ENCODE measurements at regions not wholly inside any gene's neighbourhood (a gene's known extent, or its start where the extent isn't known, plus 50 kb on each side); places are given as distances from the start of the nearest gene placed in this dataset.

DNA sequence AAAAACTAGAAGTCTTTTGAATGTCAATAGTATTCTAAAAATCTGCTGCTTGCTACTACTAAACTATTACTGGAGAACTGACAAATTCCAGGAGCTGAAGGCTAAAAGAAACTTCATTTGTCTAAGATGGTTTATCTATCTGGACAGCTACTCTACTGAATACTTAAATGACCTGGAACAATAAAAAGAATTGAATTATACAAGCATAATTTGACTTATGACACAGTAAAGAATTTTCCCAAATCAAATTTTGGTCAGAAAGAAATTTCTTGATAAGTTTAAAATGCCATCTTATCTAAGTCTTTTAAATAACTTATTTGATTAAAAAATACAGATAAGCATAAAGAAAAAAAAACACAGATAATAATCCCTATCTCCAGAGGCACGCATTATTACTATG, 80.2 kb upstream of the ITGA4 start:
- Histone ChIP-seq H3K4me3 (ENCODE audit: low read depth, low read length) (no peak overlapping the region), H3K36me3 (ENCODE audit: control insufficient read depth, insufficient read depth, low read length) (no peaks in the 10 kb centered on the region), H3K27me3 (ENCODE audit: control insufficient read depth, insufficient read depth, low read length) (no peaks in the 10 kb centered on the region)
- DNase-seq (ENCODE audit: low read depth), result no peak
- TF ChIP-seq, protein P1, sequence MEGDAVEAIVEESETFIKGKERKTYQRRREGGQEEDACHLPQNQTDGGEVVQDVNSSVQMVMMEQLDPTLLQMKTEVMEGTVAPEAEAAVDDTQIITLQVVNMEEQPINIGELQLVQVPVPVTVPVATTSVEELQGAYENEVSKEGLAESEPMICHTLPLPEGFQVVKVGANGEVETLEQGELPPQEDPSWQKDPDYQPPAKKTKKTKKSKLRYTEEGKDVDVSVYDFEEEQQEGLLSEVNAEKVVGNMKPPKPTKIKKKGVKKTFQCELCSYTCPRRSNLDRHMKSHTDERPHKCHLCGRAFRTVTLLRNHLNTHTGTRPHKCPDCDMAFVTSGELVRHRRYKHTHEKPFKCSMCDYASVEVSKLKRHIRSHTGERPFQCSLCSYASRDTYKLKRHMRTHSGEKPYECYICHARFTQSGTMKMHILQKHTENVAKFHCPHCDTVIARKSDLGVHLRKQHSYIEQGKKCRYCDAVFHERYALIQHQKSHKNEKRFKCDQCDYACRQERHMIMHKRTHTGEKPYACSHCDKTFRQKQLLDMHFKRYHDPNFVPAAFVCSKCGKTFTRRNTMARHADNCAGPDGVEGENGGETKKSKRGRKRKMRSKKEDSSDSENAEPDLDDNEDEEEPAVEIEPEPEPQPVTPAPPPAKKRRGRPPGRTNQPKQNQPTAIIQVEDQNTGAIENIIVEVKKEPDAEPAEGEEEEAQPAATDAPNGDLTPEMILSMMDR (IDR thresholded peaks at IDR 0.05; ENCODE audit: insufficient read depth, low read length, poor library complexity, severe bottlenecking), result no peak

DNA sequence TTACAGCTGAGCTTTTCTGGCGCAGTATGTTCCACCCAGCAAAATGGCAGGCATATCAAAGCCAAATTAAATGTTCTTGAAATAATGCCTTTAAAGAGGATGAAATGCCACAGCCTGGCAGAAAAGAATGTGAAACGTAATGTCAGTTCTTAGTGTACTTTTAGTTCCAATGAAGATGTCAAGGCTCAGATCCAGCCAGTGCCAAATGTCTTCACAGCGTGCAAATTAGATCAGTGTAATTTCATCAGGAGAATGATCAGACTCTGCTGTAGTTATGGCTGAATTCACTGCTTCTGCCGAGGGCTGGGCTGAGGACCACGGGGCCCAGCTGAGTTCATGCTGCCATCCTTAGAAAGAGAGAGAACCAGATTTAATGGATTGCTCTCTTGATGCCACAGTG, 78.7 kb upstream of the ITGA4 start:
- DNase-seq (ENCODE audit: low read depth), result no peak
- no peaks in the 10 kb centered on the region for H3K36me3 ChIP-seq (ENCODE audit: control insufficient read depth, insufficient read depth, low read length)
- TF ChIP-seq, protein P1 (IDR thresholded peaks at IDR 0.05; ENCODE audit: insufficient read depth, low read length, poor library complexity, severe bottlenecking), result no peak

DNA sequence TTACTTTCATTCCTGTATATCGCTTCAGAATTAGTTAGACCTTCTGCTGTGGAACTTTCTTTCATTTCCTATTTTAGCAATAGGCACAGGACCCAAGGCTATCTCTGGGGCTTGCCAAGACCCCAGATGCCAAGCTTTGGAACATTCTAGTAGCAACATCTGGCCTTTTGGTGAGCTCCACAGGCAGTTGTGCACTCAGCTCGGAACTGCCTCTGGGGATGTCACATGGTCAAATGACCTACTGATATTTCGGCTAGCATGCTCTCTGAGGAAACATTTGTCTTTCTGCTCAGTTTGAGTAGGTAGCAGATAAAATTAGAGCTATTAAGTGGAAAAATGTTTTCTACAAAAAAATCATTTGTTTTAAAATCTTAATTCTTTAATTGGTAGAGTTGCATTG, 76.6 kb upstream of the ITGA4 start:
- TF ChIP-seq, protein P1 (IDR thresholded peaks at IDR 0.05; ENCODE audit: insufficient read depth, low read length, poor library complexity, severe bottlenecking), result no peak
- no peak overlapping the region for H3K4me3 ChIP-seq (ENCODE audit: low read depth, low read length)
- no peaks in the 10 kb centered on the region for H3K36me3 ChIP-seq (ENCODE audit: control insufficient read depth, insufficient read depth, low read length)

More for the DNA sequence above, 78.7 kb upstream of the ITGA4 start:
- H3K4me3 ChIP-seq (ENCODE audit: low read depth, low read length), result no peak overlapping the region
- no peaks in the 10 kb centered on the region for H3K27me3 ChIP-seq (ENCODE audit: control insufficient read depth, insufficient read depth, low read length)

DNA sequence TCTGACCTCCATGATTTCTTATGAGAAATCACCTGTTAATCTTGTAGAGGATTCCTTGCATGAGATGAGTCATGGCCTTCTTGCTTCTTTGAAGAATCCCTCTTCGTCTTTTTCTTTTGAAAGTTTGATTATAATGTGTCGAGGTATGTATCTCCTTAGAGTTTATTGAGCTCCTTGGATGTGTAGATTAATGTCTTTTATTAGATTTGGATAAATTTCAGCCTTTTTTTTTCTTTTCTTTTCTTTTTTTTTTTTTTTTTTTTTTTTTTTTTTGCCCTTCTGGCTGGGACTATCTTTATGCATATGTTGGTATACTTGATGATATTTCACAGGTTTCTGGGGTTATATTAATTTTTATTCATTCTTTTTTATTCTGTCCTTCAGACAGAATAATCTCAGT, 72.3 kb upstream of the ITGA4 start:
- Histone ChIP-seq H3K36me3 (ENCODE audit: control insufficient read depth, insufficient read depth, low read length) (no peaks in the 10 kb centered on the region), H3K4me3 (ENCODE audit: low read depth, low read length) (no peak overlapping the region), H3K27me3 (ENCODE audit: control insufficient read depth, insufficient read depth, low read length) (no peaks in the 10 kb centered on the region)
- TF ChIP-seq, protein P1 (IDR thresholded peaks at IDR 0.05; ENCODE audit: insufficient read depth, low read length, poor library complexity, severe bottlenecking), result no peak
- no peak for DNase-seq (ENCODE audit: low read depth)

More for the DNA sequence above, 76.6 kb upstream of the ITGA4 start:
- no peaks in the 10 kb centered on the region for H3K27me3 ChIP-seq (ENCODE audit: control insufficient read depth, insufficient read depth, low read length)
- no peak for DNase-seq (ENCODE audit: low read depth)

DNA sequence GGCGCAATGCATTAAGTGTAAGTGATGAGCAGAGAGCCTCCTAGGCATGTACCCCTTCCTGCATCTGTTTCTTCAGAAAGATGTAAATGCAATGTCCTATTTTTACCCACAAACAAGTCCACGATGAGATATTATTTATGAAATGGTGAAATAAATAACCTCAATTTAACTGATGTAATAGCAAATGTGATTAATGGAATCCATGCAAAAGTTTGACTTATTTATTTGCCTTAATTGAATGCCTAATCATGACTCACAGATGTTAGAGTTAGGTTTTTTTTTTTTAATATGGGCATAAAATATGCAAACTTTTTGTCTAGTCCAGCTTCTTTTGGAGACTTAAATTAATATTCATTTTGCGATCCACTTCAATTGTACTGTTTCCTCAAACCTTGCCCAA, 67.7 kb upstream of the ITGA4 start:
- H3K27me3 ChIP-seq (ENCODE audit: control insufficient read depth, insufficient read depth, low read length), result no peaks in the 10 kb centered on the region
- no peak overlapping the region for H3K4me3 ChIP-seq (ENCODE audit: low read depth, low read length)
- TF ChIP-seq, protein P1 (IDR thresholded peaks at IDR 0.05; ENCODE audit: insufficient read depth, low read length, poor library complexity, severe bottlenecking), result no peak
- no peak for DNase-seq (ENCODE audit: low read depth)
- no peaks in the 10 kb centered on the region for H3K36me3 ChIP-seq (ENCODE audit: control insufficient read depth, insufficient read depth, low read length)

DNA sequence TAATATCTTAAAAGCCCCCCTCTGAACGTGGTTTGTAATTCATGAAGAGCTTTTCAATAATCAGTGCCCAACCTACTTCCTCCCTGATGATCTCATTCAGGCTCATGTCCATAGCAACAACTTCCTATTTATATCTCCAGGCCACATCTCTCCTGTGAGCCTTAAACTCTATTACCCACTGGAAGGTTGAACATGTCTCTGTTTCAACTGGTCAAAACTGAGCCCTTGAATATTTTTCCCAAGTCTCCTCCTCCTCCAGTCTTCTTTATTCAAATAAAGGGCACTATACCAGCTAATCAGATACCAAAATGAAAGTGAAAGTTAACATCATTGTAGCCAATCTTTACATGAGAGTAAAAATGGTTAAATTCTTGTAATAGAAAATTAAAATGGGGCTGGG, 63.7 kb upstream of the ITGA4 start:
- peak; percentile 50 for DNase-seq (ENCODE audit: low read depth)
- TF ChIP-seq, protein P1 (IDR thresholded peaks at IDR 0.05; ENCODE audit: insufficient read depth, low read length, poor library complexity, severe bottlenecking), result no peak
- Histone ChIP-seq H3K36me3 (ENCODE audit: control insufficient read depth, insufficient read depth, low read length) (no peaks in the 10 kb centered on the region), H3K4me3 (ENCODE audit: low read depth, low read length) (no peak overlapping the region), H3K27me3 (ENCODE audit: control insufficient read depth, insufficient read depth, low read length) (no peaks in the 10 kb centered on the region)
